ENCODE measurements at regions not wholly inside any gene's neighbourhood (a gene's known extent, or its start where the extent isn't known, plus 50 kb on each side); places are given as distances from the start of the nearest gene placed in this dataset.
A peak's percentile ranks its signal among the peaks of the same experiment; 100 is the strongest.
"Not testable (repeated sequence)": the region's sequence is repeated elsewhere in the genome, so short reads cannot be mapped to it uniquely, and the experiment has no call there.

DNA sequence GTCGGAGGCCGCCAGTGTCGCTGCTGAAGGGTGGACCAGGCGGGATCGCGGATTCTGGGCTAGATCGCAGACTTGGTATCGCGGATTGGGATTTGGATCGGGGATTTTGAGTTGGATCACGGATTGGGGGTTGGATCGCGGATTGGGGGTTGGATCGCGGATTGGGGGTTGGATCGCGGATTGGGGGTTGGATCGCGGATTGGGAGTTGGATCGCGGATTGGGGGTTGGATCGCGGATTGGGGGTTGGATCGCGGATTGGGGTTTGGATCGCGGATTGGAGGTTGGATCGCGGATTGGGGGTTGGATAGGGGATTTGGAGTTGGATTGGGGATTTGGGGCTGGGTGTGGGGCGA lies 93.1 kb upstream of the THOC3 start:
- DNase-seq, result not testable (repeated sequence)

DNA sequence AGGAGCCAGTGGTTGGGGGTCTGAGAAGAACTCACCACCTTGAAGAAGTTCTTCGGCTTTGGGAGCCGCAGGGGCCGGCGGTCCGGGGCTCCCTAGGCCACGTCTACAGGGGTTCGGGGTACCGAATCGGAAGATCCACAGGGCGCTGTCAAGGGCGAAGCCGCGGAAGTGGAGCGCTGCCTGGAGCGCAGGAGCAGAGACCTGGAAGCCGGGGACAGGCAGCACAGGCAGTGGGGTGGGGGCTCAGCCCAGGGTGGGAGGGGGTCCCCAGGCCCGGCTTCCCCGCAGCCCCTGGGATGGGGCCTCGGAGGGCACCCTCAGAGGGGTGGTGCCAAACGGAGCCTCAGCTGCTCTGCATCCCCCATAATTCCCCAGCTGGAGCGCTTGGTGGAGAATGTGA lies 93.5 kb upstream of the THOC3 start:
- not testable (repeated sequence) for DNase-seq

- DNase-seq, result not testable (repeated sequence)
Measured at GRCh38 chr5:176066262-176066945, 98.3 kb upstream of the THOC3 start.

GRCh38 chr5:176067162-176067561 lies 99.0 kb upstream of the THOC3 start:
- not testable (repeated sequence) for DNase-seq

GRCh38 chr5:176067948-176068347 lies 99.8 kb upstream of the THOC3 start:
- not testable (repeated sequence) for DNase-seq

DNA sequence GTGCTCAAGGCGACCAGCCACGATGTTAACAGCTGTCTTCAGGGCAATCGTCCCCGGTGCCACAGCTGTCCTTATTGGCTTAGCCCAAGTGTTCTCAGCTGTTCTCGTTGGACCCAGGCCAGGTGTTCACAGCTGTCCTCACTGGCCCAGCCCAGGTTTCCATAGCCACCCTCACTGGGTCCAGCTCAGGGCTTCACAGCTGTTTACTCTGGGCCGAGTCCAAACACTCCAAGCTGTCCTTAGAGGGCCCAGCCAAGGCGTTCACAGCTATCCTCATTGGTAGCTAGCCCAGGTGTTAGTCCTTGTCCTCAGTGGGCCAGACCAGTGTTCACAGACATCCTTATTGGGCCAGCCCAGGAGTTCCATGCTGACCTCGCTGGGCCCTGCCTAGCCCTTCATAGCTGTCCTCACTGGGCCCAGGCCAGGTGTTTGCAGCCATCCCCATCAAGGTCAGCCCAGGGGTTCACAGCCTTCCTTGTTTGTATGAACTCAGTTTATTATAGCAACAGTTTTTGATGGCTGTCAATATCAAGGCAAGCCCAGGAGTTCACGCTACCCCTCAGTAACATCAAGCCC lies 106.0 kb upstream of the THOC3 start:
- not testable (repeated sequence) for DNase-seq

- not testable (repeated sequence) for DNase-seq
Measured at GRCh38 chr5:176083717-176084116, 115.6 kb upstream of the THOC3 start.

DNA sequence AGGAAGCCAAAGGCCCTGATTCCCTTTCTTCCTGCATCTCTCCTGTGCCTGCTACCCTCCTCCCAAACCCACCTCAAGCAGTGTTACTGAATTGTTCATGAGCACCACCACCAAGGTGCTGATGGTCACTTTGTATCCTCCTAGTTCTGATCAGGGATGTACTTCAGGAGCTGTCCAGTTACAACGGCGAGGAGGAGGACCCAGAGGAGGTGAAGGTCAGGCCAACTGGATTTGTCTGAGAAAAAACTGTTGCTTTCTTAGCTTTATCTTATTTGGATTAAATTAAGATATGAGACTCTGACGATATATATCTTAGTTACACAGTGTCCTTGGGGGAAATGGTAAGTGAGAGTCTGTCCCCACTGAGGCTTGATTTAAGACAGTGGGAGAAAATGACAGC lies 135.0 kb upstream of the THOC3 start:
- not testable (repeated sequence) for DNase-seq

DNA sequence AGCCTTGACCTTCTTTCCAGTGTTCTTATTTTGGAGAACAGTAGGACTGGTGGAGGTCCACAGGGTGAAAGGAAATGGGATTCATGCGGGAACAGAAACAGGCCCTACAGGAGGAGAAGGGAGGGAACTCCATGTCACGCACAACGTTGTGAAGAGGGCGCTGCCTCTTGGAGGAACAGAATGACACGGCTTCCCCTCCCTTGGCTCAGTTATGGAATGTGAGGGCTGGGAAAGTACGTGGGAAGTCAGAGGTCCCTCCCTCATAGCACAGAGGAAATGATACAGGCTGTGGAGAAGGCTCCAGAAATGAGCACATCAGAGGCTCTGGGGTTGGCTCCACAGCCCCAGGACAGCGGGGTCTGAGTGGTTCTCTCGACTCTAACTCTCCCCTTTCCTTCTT lies 125.3 kb upstream of the SIMC1 start:
- not testable (repeated sequence) for DNase-seq

- not testable (repeated sequence) for DNase-seq
Measured at GRCh38 chr5:176113673-176114335, 124.4 kb upstream of the SIMC1 start.

GRCh38 chr5:176114825-176115224 lies 123.4 kb upstream of the SIMC1 start:
- DNase-seq, result not testable (repeated sequence)

DNA sequence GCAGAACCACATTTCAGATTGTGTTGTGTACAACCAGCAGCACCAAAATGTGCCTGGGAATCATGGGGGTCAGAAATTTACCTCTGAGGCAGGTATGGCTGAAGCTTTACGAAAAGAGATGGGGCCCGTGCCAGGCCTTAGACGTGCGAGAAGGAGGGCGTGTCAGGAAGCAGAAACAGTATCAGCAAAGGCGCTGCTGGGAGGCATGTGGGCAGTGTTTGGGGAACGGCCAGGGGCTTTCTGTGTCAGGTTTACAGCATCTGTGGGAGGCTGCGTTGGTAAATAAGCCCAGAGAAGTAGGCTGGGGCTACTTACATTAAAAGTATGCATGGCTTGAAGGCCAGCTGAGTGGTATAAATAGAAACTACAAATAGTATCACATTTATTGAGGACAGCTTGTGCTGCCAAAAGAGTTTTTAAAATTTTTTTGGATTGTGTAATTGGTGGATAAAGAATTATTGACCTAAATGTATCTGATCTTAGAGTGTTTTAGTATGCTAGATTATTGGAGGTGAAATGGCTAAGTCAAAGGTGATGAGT lies 120.5 kb upstream of the SIMC1 start:
- not testable (repeated sequence) for DNase-seq

- DNase-seq, result not testable (repeated sequence)
Measured at GRCh38 chr5:176122361-176122760, 115.9 kb upstream of the SIMC1 start.

DNA sequence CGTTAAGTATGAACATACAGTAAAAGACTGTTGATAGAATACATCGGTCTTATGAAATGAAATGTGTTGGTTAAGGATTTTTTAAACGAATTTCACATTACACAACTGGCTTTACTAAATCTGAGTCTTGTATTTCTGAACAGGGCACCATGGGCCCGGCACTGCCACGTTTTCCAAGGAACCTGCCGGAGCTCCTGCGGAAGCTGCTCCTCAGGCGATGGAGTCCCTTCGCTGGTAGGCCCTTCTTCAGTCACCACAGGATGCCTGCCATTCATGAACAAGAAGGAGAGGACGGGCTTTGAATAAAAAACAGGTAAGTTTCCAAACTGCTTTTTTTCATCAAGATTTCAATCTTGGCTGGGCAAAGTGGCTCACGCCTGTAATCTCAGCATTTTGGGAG lies 114.1 kb upstream of the SIMC1 start:
- not testable (repeated sequence) for DNase-seq

DNA sequence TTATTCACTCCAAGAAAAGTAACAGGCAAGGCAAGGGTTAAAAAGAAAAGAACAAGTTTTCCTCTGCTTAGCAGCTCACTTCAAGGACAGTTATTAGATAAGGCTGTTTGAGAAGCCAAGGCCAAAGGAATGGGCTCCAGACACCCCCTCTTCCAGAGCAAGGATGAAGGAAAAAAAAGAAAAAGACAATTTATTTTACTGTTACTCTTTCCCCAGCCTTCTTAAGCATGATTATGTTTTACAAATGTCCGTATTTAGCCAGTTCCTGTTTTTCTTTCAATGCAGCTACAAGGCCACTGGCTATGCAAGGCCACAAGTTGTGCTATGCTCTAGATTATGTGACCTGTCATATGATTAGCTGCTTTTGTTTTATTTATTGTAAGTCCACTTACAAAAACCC lies 106.5 kb upstream of the SIMC1 start:
- DNase-seq, result peak; percentile 46

GRCh38 chr5:176132471-176133288 lies 105.5 kb upstream of the SIMC1 start:
- no peak for DNase-seq

DNA sequence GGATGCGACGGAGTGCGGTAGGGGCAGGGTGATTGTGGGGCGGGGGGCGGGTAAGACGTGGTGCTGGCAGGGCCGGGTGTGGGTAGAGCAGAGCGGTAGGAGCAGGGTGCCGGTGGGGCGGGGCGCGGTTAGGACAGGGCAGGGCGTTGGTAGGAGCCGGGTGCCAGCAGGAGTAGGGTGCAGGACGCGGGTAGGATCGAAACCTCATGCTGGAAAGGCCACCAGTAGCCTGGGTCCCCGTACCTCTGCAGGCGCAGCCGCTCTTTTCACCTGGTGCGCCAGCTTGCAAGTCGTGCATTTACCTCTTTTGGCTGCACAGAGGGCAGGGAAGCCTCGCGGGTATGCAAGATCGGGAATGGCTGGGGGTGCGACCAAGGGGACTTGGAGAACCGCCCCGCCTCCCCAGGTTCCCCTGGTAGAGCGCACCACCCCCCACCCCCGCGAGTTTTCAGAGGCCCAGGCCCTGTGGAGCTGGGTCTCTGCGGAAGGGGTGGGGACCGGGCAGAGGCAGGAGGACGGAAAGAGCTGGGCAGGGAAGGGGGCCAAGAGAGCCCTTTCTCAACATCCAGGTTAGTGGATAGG lies 104.8 kb upstream of the SIMC1 start:
- DNase-seq, result no peak

- DNase-seq, result no peak
Measured at GRCh38 chr5:176133877-176134276, 104.3 kb upstream of the SIMC1 start.

GRCh38 chr5:176134529-176135223 lies 103.5 kb upstream of the SIMC1 start:
- no peak for DNase-seq

DNA sequence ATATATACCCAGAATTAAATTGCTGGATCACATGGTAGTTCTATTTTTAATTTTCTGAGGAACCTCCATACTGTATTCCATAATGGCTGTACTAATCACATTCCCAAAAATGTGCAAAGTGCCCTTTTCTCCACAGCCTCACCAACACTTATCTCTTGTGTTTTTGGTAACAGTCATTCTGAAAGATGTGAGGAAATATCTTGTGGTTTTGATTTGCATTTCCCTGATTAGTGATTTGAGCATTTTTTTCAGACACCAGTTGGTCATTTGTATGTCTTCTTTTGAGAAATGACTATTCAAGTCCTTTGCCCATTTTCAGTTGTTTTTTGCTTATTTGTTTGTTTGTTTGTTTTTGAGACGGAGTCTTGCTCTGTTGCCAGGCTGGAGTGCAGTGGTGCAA lies 98.1 kb upstream of the SIMC1 start:
- DNase-seq, result not testable (repeated sequence)

GRCh38 chr5:176144508-176144907 lies 93.7 kb upstream of the SIMC1 start:
- no peak for DNase-seq

DNA sequence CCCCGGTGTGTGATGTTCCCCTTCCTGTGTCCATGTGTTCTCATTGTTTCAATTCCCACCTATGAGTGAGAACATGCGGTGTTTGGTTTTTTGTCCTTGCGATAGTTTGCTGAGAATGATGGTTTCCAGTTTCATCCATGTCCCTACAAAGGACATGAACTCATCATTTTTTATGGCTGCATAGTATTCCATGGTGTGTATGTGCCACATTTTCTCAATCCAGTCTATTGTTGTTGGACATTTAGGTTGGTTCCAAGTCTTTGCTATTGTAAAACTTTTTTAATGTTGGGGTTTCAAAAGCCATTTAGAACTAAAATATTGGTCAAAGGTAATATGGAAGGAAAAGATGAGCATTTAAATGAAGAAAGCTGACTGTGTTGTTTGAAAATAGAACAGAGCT lies 88.3 kb upstream of the SIMC1 start:
- not testable (repeated sequence) for DNase-seq

Measured in MV-4-11 (cell line).